ENCODE measurements at regions not wholly inside any gene's neighbourhood (a gene's known extent, or its start where the extent isn't known, plus 50 kb on each side); places are given as distances from the start of the nearest gene placed in this dataset.

- DNase-seq: no peak
These were observed 460.9 kb upstream of the KIRREL3 start for GRCh38 chr11:127461241-127462064.

- DNase-seq: no peak
These were observed 458.0 kb upstream of the KIRREL3 start for GRCh38 chr11:127458561-127458960.

GRCh38 chr11:127454856-127455255 is 454.3 kb upstream of the KIRREL3 start:
- no peak for DNase-seq

GRCh38 chr11:127452533-127452932 is 452.0 kb upstream of the KIRREL3 start:
- DNase-seq: no peak

GRCh38 chr11:127451861-127452260 is 451.3 kb upstream of the KIRREL3 start:
- no peak for DNase-seq

GRCh38 chr11:127448101-127448500 is 447.5 kb upstream of the KIRREL3 start:
- no peak for DNase-seq

GRCh38 chr11:127445476-127445875 is 444.9 kb upstream of the KIRREL3 start:
- no peak for DNase-seq

- DNase-seq: no peak
These were observed 442.7 kb upstream of the KIRREL3 start for GRCh38 chr11:127443297-127443696.

- DNase-seq: no peak
These were observed 440.0 kb upstream of the KIRREL3 start for GRCh38 chr11:127440616-127441015.

- DNase-seq: no peak
These were observed 424.7 kb upstream of the KIRREL3 start for GRCh38 chr11:127425281-127425680.

- no peak for DNase-seq
These were observed 424.1 kb upstream of the KIRREL3 start for GRCh38 chr11:127424661-127425060.

GRCh38 chr11:127420139-127420538 is 419.6 kb upstream of the KIRREL3 start:
- DNase-seq: no peak

GRCh38 chr11:127412722-127413380 is 412.3 kb upstream of the KIRREL3 start:
- no peak for DNase-seq

GRCh38 chr11:127412234-127412633 is 411.7 kb upstream of the KIRREL3 start:
- no peak for DNase-seq

- DNase-seq: no peak
These were observed 410.7 kb upstream of the KIRREL3 start for GRCh38 chr11:127411283-127411682.

GRCh38 chr11:127395034-127395433 is 394.5 kb upstream of the KIRREL3 start:
- DNase-seq: no peak

- DNase-seq: no peak
These were observed 393.0 kb upstream of the KIRREL3 start for GRCh38 chr11:127393460-127393997.

GRCh38 chr11:127392575-127392974 is 392.0 kb upstream of the KIRREL3 start:
- no peak for DNase-seq

- no peak for DNase-seq
These were observed 389.9 kb upstream of the KIRREL3 start for GRCh38 chr11:127390465-127390864.

- no peak for DNase-seq
These were observed 384.5 kb upstream of the KIRREL3 start for GRCh38 chr11:127385071-127385470.

- DNase-seq: no peak
These were observed 382.5 kb upstream of the KIRREL3 start for GRCh38 chr11:127383026-127383425.

GRCh38 chr11:127381247-127381646 is 380.7 kb upstream of the KIRREL3 start:
- DNase-seq: no peak

- DNase-seq: no peak
These were observed 379.1 kb upstream of the KIRREL3 start for GRCh38 chr11:127379686-127380085.

GRCh38 chr11:127376301-127376700 is 375.7 kb upstream of the KIRREL3 start:
- no peak for DNase-seq

Data from suppressor macrophage treated with lipopolysaccharide for 4 hours (primary cell).